SK-N-SH (cell line): ENCODE measurements at regions not wholly inside any gene's neighbourhood (a gene's known extent, or its start where the extent isn't known, plus 50 kb on each side); places are given as distances from the start of the nearest gene placed in this dataset.

Source experiments
- CTCF ChIA-PET: fragments of 300-600, 350-600 bp; formaldehyde crosslinking; extraction: SDS; loops from one replicate; lab custom pipeline; 2021; lab: Yijun Ruan, JAX
- POLR2A ChIA-PET: fragments of 350-600 bp; sonication (Branson Sonifier 250); formaldehyde crosslinking; extraction: SDS; loops from one replicate; lab custom pipeline; 2020; ENCODE audit warnings: antibody characterized with exemption, inconsistent platforms; lab: Yijun Ruan, JAX
- DNase-seq: peaks from one replicate; pipeline ENCODE4 v3.0.0; 2012
- H2AFZ ChIP-seq: fragments of 200-600 bp; sonication (generic); 2 replicates; pipeline ENCODE4 v1.8.1; 2016; ENCODE audit warnings: antibody characterized with exemption, mild to moderate bottlenecking, low read depth
- H3F3A ChIP-seq: fragments of 200-600 bp; sonication (generic); replicated peaks from 2 replicates; pipeline ENCODE3; 2016; ENCODE audit warnings: antibody characterized with exemption, mild to moderate bottlenecking; ENCODE audit not compliant: insufficient read depth
- H3K27ac ChIP-seq, 2 experiments: fragments of 200-500 bp in 1 of 2; fragments of 200-600 bp in 1 of 2; sonication (Bioruptor generic) in 1 of 2; sonication (generic), shearing (Covaris generic) in 1 of 2; 2 replicates each; pipeline versions ENCODE4 v1.5.1 to v1.6.1; 2014 to 2016; ENCODE audit warnings: low read depth in 2 of 2, inconsistent platforms in 1 of 2, low read length in 1 of 2, mild to moderate bottlenecking in 1 of 2, mixed read lengths in 1 of 2
- H3K27me3 ChIP-seq: fragments of 200-600 bp; sonication (generic), shearing (Covaris generic); 2 replicates; pipeline ENCODE4 v1.6.1; 2016; ENCODE audit warnings: mixed run types; ENCODE audit not compliant: insufficient read depth
- H3K36me3 ChIP-seq, 2 experiments: fragments of 200-500 bp in 1 of 2; fragments of 200-600 bp in 1 of 2; sonication (Bioruptor generic) in 1 of 2; sonication (generic) in 1 of 2; replicated peaks in 1 of 2; 2 replicates each; pipeline versions ENCODE3 to v1.5.1; 2014 to 2016; ENCODE audit warnings: low read length in 1 of 2, mild to moderate bottlenecking in 1 of 2; ENCODE audit not compliant: insufficient read depth in 2 of 2, control insufficient read depth in 1 of 2
- H3K4me1 ChIP-seq, 2 experiments: fragments of 200-500 bp in 1 of 2; fragments of 200-600 bp in 1 of 2; sonication (Bioruptor generic) in 1 of 2; sonication (generic), shearing (Covaris generic) in 1 of 2; 2 replicates each; pipeline versions ENCODE4 v1.5.1 to v1.6.1; 2014 to 2016; ENCODE audit warnings: low read depth in 1 of 2, low read length in 1 of 2, mixed run types in 1 of 2; ENCODE audit not compliant: insufficient read depth in 2 of 2, control insufficient read depth in 1 of 2
- H3K4me2 ChIP-seq: fragments of 200-600 bp; sonication (generic), shearing (Covaris generic); 2 replicates; pipeline ENCODE4 v1.6.1; 2017; ENCODE audit warnings: mixed run types
- H3K4me3 ChIP-seq, 2 experiments: fragments of 200-500 bp in 1 of 2; fragments of 200-600 bp in 1 of 2; sonication (Bioruptor generic) in 1 of 2; sonication (generic), shearing (Covaris generic) in 1 of 2; 2 replicates each; pipeline versions ENCODE4 v1.5.1 to v1.8.1; 2014 to 2016; ENCODE audit warnings: low read depth in 2 of 2, inconsistent platforms in 1 of 2, low read length in 1 of 2, mild to moderate bottlenecking in 1 of 2, mixed read lengths in 1 of 2, moderate library complexity in 1 of 2
- H3K79me2 ChIP-seq: fragments of 200-600 bp; sonication (generic); 2 replicates; pipeline ENCODE4 v1.8.1; 2017; ENCODE audit warnings: mild to moderate bottlenecking; ENCODE audit not compliant: insufficient read depth
- H3K9ac ChIP-seq: fragments of 200-600 bp; sonication (generic); 2 replicates; pipeline ENCODE4 v1.6.1; 2017; ENCODE audit warnings: mixed run types
- H3K9me2 ChIP-seq: fragments of 200-600 bp; sonication (generic); 2 replicates; pipeline ENCODE4 v1.6.1; 2017; ENCODE audit warnings: mixed run types
- H3K9me3 ChIP-seq: fragments of 200-600 bp; sonication (generic); 2 replicates; pipeline ENCODE4 v1.6.1; 2017; ENCODE audit warnings: mixed run types, mild to moderate bottlenecking, moderate library complexity
- H4K20me1 ChIP-seq: fragments of 200-600 bp; sonication (generic); 2 replicates; pipeline ENCODE4 v1.6.1; 2017; ENCODE audit warnings: mild to moderate bottlenecking, mixed run types; ENCODE audit not compliant: insufficient read depth
- ELF1 ChIP-seq: IDR thresholded peaks from 2 replicates; pipeline ENCODE4 v1.4.0; 2012
- EP300 ChIP-seq, 2 experiments: IDR thresholded peaks; 2 replicates each; pipeline versions ENCODE4 v1.4.0 to v1.6.1; 2012; ENCODE audit warnings: borderline replicate concordance in 1 of 2, low read depth in 1 of 2, low read length in 1 of 2
- EZH2phosphoT487 ChIP-seq: fragments of 200-600 bp; sonication (generic); IDR thresholded peaks from 2 replicates; pipeline ENCODE4 v1.6.1; 2017; ENCODE audit warnings: low read depth, mixed run types, mild to moderate bottlenecking, antibody characterized with exemption, moderate library complexity, borderline replicate concordance
- GABPA ChIP-seq: IDR thresholded peaks from 2 replicates; pipeline ENCODE4 v1.4.0; 2012; ENCODE audit warnings: low read depth, mild to moderate bottlenecking
- RAD21 ChIP-seq: IDR thresholded peaks from 2 replicates; pipeline ENCODE4 v1.6.1; 2012; ENCODE audit warnings: mild to moderate bottlenecking, low read length
- TAF1 ChIP-seq: IDR thresholded peaks from 2 replicates; pipeline ENCODE4 v1.6.1; 2012; ENCODE audit warnings: low read depth, mild to moderate bottlenecking, low read length, moderate library complexity, borderline replicate concordance
- WGBS: methylation state at CpG from one replicate; pipeline ENCODE4 v1.1.6; 2017; ENCODE audit warnings: low lambda C conversion rate; 5-methylcytosine and 5-hydroxymethylcytosine counted together
- TF ChIP-seq, protein P1 (sequence below): fragments of 150-350 bp; IDR thresholded peaks from 2 replicates; pipeline ENCODE4 v1.6.1; 2017; ENCODE audit warnings: antibody characterized with exemption, low read length, low read depth, borderline replicate concordance
- TF ChIP-seq, protein P2 (sequence below): IDR thresholded peaks from 2 replicates; pipeline ENCODE4 v1.4.0; 2012; ENCODE audit warnings: low read depth, borderline replicate concordance
- TF ChIP-seq, protein P3 (sequence below): IDR thresholded peaks from 2 replicates; pipeline ENCODE4; 2012
- TF ChIP-seq, protein P4 (sequence below): fragments of 200-600 bp; sonication (generic); IDR thresholded peaks from 2 replicates; pipeline ENCODE4 v1.6.1; 2017; ENCODE audit warnings: antibody characterized with exemption, mild to moderate bottlenecking, moderate library complexity

DNA sequence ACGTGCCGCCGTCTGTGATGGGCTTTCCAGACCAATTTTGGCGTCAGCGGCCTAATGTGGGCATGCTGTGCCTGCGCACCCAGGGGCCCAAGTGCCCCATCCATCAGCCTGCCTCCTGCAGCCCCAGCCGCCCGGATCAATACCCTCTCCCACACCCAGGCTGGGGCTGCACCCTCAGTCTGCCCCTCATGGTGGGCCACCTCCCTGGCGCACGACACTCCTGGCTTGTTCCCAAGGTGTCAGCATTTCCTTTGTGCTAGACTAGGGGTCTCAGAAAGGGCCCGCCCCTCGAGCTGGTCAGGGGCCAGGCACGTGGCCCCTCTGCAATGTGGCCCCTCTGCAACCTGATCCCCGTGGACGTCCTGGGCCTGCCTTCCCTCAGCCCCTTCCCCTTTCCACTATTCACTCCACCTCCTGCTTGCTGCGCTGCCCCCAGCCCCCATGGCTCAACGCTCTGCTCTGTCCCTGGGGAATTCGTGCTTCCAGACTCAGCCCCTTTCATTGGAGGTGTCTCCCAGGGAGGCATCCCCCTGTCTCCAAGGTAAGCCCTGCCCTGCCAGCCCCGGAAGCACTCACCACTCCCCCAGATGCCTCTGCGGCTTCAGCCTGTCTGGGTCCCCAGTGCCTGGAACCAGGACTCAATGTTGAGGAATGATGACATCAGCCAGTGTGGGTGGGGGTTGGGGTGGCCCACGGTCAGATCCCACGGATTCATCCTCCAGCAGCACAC lies 130.8 kb downstream of the HMX1 start (continued):
- TF ChIP-seq, protein P1, sequence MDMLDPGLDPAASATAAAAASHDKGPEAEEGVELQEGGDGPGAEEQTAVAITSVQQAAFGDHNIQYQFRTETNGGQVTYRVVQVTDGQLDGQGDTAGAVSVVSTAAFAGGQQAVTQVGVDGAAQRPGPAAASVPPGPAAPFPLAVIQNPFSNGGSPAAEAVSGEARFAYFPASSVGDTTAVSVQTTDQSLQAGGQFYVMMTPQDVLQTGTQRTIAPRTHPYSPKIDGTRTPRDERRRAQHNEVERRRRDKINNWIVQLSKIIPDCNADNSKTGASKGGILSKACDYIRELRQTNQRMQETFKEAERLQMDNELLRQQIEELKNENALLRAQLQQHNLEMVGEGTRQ = no peak
- no peak for TF ChIP-seq RAD21
- no peak for TF ChIP-seq GABPA
- TF ChIP-seq ELF1 = no peak
- no peak for TF ChIP-seq EZH2phosphoT487
- TF ChIP-seq, protein P2, sequence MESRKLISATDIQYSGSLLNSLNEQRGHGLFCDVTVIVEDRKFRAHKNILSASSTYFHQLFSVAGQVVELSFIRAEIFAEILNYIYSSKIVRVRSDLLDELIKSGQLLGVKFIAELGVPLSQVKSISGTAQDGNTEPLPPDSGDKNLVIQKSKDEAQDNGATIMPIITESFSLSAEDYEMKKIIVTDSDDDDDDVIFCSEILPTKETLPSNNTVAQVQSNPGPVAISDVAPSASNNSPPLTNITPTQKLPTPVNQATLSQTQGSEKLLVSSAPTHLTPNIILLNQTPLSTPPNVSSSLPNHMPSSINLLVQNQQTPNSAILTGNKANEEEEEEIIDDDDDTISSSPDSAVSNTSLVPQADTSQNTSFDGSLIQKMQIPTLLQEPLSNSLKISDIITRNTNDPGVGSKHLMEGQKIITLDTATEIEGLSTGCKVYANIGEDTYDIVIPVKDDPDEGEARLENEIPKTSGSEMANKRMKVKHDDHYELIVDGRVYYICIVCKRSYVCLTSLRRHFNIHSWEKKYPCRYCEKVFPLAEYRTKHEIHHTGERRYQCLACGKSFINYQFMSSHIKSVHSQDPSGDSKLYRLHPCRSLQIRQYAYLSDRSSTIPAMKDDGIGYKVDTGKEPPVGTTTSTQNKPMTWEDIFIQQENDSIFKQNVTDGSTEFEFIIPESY = no peak

DNA sequence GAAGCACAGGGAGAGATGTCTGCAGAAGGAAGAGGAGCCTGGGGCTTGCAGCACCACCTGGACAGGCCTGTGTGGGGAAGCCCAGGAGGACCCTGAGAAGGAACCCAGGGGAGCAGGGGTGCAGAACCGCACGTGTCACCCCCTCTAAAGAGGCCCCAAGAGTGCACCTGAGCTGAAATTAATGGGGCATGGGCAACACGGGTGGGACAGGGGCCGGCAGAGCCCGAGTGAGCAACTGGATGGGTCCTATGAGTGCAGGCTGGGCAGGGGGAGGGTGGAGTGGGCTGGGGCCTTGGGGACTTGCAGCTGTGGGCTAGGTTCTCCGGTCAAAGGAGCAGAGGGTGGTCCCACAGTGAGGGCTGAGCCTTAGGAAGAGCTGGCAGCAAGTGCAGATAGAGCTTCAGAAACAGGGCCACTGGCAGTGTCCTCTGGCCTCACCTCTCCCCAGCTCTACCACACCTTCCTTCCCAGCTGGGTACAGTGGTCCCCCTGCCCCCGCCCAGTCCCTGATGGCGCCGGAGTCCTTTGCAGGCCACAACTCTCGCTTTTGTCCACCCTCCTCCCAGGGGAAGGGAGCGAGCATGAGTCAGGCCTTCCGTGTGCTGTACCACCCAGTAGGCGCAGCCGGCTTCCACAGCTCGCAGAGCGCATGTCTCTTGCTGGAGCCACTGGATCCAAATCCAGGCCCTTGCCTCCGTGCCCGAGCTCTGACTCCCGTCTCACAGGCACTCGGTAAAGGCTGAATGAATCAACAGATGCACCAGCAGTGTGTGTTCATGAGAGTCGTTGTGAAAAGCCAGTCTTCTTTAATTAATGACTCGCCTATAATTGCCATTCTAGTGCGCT lies 131.6 kb downstream of the HMX1 start:
- no peak overlapping the region for H2AFZ ChIP-seq
- CTCF ChIA-PET = interaction anchor here (1.0 to 2.0 kb wide), 3 partner anchors 52 to 178 kb away, joined by 3 to 6 read pairs (median 3); no protein-coding TSS in a partner anchor
- no peaks in the 10 kb centered on the region for H3F3A ChIP-seq
- POLR2A ChIA-PET = no interaction called here
- no peaks in the 10 kb centered on the region for H3K27me3 ChIP-seq
- WGBS = 51% methylated on average over 19 of the region's 23 CpGs
- H3K4me2 ChIP-seq = no peak overlapping the region
- H3K36me3 ChIP-seq = no peaks in the 10 kb centered on the region
- no peak overlapping the region for H3K27ac ChIP-seq
- no peaks in the 10 kb centered on the region; a peak in 1 of 4 replicates for H3K4me1 ChIP-seq
- DNase-seq = peak; percentile 24
- no peaks in the 10 kb centered on the region for H3K9me3 ChIP-seq
- H3K79me2 ChIP-seq = no peaks in the 10 kb centered on the region
- TF ChIP-seq TAF1 (no peak), EP300 (IDR thresholded peaks at IDR 0.05; ENCODE audit: borderline replicate concordance in 1 of 2, low read depth in 1 of 2, low read length in 1 of 2) (no peak), EZH2phosphoT487 (no peak)
- TF ChIP-seq, protein P3, sequence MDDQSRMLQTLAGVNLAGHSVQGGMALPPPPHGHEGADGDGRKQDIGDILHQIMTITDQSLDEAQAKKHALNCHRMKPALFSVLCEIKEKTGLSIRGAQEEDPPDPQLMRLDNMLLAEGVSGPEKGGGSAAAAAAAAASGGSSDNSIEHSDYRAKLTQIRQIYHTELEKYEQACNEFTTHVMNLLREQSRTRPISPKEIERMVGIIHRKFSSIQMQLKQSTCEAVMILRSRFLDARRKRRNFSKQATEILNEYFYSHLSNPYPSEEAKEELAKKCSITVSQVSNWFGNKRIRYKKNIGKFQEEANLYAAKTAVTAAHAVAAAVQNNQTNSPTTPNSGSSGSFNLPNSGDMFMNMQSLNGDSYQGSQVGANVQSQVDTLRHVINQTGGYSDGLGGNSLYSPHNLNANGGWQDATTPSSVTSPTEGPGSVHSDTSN = no peak
- TF ChIP-seq, protein P4, sequence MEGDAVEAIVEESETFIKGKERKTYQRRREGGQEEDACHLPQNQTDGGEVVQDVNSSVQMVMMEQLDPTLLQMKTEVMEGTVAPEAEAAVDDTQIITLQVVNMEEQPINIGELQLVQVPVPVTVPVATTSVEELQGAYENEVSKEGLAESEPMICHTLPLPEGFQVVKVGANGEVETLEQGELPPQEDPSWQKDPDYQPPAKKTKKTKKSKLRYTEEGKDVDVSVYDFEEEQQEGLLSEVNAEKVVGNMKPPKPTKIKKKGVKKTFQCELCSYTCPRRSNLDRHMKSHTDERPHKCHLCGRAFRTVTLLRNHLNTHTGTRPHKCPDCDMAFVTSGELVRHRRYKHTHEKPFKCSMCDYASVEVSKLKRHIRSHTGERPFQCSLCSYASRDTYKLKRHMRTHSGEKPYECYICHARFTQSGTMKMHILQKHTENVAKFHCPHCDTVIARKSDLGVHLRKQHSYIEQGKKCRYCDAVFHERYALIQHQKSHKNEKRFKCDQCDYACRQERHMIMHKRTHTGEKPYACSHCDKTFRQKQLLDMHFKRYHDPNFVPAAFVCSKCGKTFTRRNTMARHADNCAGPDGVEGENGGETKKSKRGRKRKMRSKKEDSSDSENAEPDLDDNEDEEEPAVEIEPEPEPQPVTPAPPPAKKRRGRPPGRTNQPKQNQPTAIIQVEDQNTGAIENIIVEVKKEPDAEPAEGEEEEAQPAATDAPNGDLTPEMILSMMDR = no peak
- no peak overlapping the region for H3K9ac ChIP-seq
- H4K20me1 ChIP-seq = no peaks in the 10 kb centered on the region
- no peak overlapping the region for H3K4me3 ChIP-seq
- no peaks in the 10 kb centered on the region for H3K9me2 ChIP-seq
